ENCODE measurements at regions not wholly inside any gene's neighbourhood (a gene's known extent, or its start where the extent isn't known, plus 50 kb on each side); places are given as distances from the start of the nearest gene placed in this dataset.

DNA sequence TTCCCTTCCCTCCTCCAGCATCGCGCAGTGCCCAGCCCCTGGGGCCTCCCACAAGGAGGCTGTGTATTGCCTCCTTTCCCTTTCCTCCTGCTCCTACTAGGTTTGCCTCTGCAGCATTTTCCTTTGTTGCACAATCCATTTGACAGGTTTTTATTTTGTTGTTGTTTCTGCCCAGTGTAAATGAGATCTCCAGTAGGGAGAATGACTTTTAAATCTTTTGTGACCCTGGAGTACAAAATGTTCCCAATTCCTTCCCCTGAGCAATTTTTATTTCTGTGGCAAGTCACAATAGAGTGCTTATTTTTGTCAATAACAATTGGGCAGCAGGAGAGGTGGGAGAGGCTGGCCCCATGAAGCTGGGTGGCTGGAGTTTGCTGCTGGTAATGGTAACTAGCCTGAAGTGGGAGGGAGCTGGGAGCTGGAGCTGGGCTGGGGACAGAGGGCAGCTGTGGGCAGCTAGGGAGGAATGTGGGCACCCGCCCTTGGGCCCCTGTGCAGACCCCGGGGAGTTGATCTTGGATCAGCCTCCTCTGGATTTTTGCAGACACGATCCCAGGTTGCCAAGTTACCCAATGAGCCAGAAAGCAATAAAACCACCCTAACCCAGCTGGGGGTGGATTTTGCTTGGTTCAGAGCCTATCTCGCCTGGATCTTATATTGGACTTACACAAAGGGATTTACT, 160.1 kb downstream of the KTN1 start:
- TF ChIP-seq, protein P1, sequence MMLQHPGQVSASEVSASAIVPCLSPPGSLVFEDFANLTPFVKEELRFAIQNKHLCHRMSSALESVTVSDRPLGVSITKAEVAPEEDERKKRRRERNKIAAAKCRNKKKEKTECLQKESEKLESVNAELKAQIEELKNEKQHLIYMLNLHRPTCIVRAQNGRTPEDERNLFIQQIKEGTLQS (IDR thresholded peaks at IDR 0.05): no peak
- TF ChIP-seq, protein P2, sequence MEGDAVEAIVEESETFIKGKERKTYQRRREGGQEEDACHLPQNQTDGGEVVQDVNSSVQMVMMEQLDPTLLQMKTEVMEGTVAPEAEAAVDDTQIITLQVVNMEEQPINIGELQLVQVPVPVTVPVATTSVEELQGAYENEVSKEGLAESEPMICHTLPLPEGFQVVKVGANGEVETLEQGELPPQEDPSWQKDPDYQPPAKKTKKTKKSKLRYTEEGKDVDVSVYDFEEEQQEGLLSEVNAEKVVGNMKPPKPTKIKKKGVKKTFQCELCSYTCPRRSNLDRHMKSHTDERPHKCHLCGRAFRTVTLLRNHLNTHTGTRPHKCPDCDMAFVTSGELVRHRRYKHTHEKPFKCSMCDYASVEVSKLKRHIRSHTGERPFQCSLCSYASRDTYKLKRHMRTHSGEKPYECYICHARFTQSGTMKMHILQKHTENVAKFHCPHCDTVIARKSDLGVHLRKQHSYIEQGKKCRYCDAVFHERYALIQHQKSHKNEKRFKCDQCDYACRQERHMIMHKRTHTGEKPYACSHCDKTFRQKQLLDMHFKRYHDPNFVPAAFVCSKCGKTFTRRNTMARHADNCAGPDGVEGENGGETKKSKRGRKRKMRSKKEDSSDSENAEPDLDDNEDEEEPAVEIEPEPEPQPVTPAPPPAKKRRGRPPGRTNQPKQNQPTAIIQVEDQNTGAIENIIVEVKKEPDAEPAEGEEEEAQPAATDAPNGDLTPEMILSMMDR (IDR thresholded peaks at IDR 0.05; ENCODE audit: low read depth, low read length, missing input control): no peak
- TF ChIP-seq TAF1 (conservative IDR thresholded peaks at IDR 0.05) (no peak), RAD21 (IDR thresholded peaks at IDR 0.05) (no peak), GABPA (IDR thresholded peaks at IDR 0.05 in 1 of 2, conservative IDR thresholded peaks at IDR 0.05 in 1 of 2) (no peak), JUND (IDR thresholded peaks at IDR 0.05) (no peak), SP1 (IDR thresholded peaks at IDR 0.05) (no peak), HNF4A (conservative IDR thresholded peaks at IDR 0.05) (no peak), RXRA (IDR thresholded peaks at IDR 0.05) (no peak), EGR1 (IDR thresholded peaks at IDR 0.05; ENCODE audit: low read depth in 2 of 2) (no peak), NR2F2 (IDR thresholded peaks at IDR 0.05) (no peak), YY1 (IDR thresholded peaks at IDR 0.05) (no peak)
- TF ChIP-seq, protein P3, sequence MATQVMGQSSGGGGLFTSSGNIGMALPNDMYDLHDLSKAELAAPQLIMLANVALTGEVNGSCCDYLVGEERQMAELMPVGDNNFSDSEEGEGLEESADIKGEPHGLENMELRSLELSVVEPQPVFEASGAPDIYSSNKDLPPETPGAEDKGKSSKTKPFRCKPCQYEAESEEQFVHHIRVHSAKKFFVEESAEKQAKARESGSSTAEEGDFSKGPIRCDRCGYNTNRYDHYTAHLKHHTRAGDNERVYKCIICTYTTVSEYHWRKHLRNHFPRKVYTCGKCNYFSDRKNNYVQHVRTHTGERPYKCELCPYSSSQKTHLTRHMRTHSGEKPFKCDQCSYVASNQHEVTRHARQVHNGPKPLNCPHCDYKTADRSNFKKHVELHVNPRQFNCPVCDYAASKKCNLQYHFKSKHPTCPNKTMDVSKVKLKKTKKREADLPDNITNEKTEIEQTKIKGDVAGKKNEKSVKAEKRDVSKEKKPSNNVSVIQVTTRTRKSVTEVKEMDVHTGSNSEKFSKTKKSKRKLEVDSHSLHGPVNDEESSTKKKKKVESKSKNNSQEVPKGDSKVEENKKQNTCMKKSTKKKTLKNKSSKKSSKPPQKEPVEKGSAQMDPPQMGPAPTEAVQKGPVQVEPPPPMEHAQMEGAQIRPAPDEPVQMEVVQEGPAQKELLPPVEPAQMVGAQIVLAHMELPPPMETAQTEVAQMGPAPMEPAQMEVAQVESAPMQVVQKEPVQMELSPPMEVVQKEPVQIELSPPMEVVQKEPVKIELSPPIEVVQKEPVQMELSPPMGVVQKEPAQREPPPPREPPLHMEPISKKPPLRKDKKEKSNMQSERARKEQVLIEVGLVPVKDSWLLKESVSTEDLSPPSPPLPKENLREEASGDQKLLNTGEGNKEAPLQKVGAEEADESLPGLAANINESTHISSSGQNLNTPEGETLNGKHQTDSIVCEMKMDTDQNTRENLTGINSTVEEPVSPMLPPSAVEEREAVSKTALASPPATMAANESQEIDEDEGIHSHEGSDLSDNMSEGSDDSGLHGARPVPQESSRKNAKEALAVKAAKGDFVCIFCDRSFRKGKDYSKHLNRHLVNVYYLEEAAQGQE (IDR thresholded peaks at IDR 0.05): no peak
- TF ChIP-seq, protein P4, sequence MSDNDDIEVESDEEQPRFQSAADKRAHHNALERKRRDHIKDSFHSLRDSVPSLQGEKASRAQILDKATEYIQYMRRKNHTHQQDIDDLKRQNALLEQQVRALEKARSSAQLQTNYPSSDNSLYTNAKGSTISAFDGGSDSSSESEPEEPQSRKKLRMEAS (IDR thresholded peaks at IDR 0.05): no peak

All from liver (tissue), 3 donors.